ENCODE measurements at regions not wholly inside any gene's neighbourhood (a gene's known extent, or its start where the extent isn't known, plus 50 kb on each side); places are given as distances from the start of the nearest gene placed in this dataset.

DNA sequence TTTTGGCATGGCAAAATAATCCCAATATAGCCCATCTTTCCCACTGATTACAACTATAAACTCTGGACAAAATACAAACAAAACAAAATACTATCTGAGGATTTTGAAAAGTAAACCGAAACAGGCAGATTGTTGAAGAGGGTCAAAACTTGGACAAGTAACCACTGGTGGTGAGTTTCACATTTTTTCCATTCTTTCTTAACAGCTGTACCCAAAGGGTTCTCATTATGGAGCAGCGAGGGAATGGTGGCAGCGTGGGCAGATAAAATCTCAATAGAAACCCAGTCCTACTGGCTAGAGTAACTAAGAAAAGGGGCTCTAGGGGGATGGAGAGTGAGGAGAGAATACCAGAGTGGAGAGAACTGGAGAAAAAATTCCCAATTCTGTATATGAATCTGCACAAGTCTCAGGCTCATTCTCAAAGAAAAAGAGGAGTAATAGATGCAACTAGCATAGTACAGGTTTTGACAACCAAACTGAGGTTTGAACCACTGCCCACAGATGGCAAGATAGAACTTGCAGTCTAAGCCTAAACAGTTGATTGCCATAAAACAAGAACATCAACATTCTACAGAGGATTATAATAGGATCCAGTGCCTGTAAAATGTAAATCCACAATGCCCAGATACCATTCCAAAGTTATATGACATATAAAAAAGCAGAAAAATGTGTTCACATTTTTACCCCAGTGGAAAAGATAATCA lies 284.5 kb downstream of the KCNRG start:
- peak; percentile 5 for DNase-seq (ENCODE audit: low read depth, low spot score)
- in situ Hi-C loops (cut with HindIII; ENCODE audit: low sequenced_read_pairs), result no loop called here
- TF ChIP-seq, protein P1, sequence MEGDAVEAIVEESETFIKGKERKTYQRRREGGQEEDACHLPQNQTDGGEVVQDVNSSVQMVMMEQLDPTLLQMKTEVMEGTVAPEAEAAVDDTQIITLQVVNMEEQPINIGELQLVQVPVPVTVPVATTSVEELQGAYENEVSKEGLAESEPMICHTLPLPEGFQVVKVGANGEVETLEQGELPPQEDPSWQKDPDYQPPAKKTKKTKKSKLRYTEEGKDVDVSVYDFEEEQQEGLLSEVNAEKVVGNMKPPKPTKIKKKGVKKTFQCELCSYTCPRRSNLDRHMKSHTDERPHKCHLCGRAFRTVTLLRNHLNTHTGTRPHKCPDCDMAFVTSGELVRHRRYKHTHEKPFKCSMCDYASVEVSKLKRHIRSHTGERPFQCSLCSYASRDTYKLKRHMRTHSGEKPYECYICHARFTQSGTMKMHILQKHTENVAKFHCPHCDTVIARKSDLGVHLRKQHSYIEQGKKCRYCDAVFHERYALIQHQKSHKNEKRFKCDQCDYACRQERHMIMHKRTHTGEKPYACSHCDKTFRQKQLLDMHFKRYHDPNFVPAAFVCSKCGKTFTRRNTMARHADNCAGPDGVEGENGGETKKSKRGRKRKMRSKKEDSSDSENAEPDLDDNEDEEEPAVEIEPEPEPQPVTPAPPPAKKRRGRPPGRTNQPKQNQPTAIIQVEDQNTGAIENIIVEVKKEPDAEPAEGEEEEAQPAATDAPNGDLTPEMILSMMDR (IDR thresholded peaks at IDR 0.05; ENCODE audit: low read depth, low read length), result no peak
- no peak overlapping the region for H3K4me3 ChIP-seq (ENCODE audit: low read depth, low read length)

DNA sequence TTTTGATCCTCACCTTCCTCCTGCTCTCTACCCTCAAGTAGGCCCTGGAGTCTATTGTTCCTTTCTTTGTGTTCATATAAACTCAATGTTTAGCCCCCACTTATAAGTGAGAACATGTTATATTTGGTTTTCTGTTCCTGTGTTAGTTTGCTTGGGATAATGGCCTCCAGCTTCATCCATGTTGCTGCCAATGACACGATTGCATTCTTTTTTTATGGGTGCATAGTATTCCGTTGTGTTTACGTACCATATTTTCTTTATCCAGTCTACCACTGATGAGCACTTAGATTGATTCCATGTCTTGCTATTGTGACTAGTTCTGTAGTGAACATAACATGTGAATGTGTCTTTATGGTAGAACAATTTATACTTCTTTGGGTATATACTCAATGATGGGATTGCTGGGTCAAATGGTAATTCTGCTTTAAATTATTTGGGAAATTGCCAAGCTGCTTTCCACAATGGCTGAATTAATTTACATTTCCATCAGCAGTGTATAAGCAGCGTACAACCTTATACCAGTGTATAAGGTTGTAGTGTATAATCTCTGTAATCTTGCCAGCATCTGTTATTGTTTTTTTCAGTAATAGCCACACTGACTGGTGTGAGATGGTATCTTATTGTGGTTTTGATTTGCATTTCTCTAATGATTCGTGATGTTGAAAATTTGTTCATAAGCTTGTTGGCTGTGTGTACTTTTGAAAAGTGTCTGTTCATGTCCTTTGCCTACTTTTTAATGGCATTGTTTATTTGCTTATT lies 288.9 kb downstream of the KCNRG start:
- TF ChIP-seq, protein P1 (IDR thresholded peaks at IDR 0.05; ENCODE audit: low read depth, low read length), result no peak
- no peak for DNase-seq (ENCODE audit: low read depth, low spot score)
- in situ Hi-C loops (cut with HindIII; ENCODE audit: low sequenced_read_pairs), result no loop called here
- no peak overlapping the region for H3K4me3 ChIP-seq (ENCODE audit: low read depth, low read length)

DNA sequence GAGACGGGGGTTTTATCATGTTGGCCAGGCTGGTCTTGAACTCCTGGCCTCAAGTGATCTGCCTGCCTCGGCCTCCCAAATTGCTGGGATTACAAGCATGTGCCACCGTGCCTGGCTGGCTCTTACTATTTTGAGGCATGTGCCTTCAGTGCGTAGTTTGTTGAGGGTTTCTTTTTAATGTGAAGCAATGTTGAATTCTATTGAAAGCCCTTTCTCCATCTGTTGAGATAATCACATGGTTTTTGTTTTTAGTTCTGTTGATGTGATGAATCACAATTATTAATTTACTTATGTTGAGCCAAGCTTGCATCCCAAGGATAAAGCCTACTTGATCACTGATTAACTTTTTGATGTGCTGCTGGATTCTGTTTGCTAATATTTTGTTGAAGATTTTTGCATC lies 290.9 kb downstream of the KCNRG start:
- TF ChIP-seq, protein P1 (IDR thresholded peaks at IDR 0.05; ENCODE audit: low read depth, low read length), result no peak
- in situ Hi-C loops (cut with HindIII; ENCODE audit: low sequenced_read_pairs), result no loop called here
- DNase-seq (ENCODE audit: low read depth, low spot score), result no peak
- no peak overlapping the region for H3K4me3 ChIP-seq (ENCODE audit: low read depth, low read length)

DNA sequence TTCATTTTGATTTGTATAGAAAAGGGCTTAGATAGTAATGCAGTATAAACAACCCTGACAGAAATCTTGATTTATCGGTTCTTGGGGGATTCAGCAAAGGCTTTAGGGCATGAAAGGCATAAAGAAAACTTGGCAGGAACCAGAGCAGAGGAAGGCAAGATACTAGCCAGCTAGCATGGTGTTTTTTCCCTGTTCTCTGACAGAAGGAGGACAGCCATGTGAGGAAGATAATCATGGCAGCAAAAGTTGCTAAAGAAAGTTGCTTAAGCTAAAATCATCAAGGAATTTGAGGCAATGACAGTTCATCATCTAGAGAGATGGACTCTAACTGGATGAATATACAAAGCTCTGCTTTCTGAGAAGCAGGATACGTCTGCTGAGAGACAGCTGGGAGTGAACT lies 294.1 kb downstream of the KCNRG start:
- H3K4me3 ChIP-seq (ENCODE audit: low read depth, low read length), result no peak overlapping the region
- TF ChIP-seq, protein P1 (IDR thresholded peaks at IDR 0.05; ENCODE audit: low read depth, low read length), result no peak
- in situ Hi-C loops (cut with HindIII; ENCODE audit: low sequenced_read_pairs), result no loop called here

GRCh38 chr13:50309882-50310594 lies 294.8 kb downstream of the KCNRG start:
- TF ChIP-seq, protein P1 (IDR thresholded peaks at IDR 0.05; ENCODE audit: low read depth, low read length), result no peak
- in situ Hi-C loops (cut with HindIII; ENCODE audit: low sequenced_read_pairs), result no loop called here
- DNase-seq (ENCODE audit: low read depth, low spot score), result no peak
- no peak overlapping the region for H3K4me3 ChIP-seq (ENCODE audit: low read depth, low read length)

More for the DNA sequence above, 294.1 kb downstream of the KCNRG start:
- DNase-seq (ENCODE audit: low read depth, low spot score), result no peak

DNA sequence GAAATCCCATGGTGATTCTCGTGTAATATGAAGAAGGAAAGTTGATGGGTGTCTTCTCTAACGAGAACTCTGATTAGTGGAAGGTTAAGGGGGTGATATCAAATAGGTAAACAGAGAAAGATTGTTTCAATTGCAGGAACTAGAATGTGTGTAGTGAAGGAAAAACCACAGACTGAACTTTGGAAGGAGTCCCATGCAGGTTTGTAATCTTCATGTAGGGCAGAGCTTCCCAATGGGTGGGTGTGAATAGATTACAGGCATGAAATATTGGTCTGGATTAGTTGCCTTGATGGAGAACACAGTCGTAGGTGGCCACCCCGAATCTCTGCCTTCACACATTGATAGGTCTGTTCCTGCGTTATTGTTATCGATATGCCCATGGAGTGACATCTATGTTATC lies 295.5 kb downstream of the KCNRG start:
- no peak overlapping the region for H3K4me3 ChIP-seq (ENCODE audit: low read depth, low read length)
- no peak for DNase-seq (ENCODE audit: low read depth, low spot score)
- TF ChIP-seq, protein P1 (IDR thresholded peaks at IDR 0.05; ENCODE audit: low read depth, low read length), result no peak
- in situ Hi-C loops (cut with HindIII; ENCODE audit: low sequenced_read_pairs), result no loop called here

Measured in astrocyte of the spinal cord (primary cell).